Neural cell (in vitro differentiated cells): ENCODE measurements at regions not wholly inside any gene's neighbourhood (a gene's known extent, or its start where the extent isn't known, plus 50 kb on each side); places are given as distances from the start of the nearest gene placed in this dataset.

Source experiments
- CTCF ChIP-seq: fragments of 450-650 bp; IDR thresholded peaks from 2 replicates; pipeline ENCODE4 v1.5.1; 2014; ENCODE audit warnings: antibody characterized with exemption, mild to moderate bottlenecking, moderate library complexity; ENCODE audit not compliant: poor library complexity, severe bottlenecking
- EP300 ChIP-seq: fragments of 450-650 bp; conservative IDR thresholded peaks from 2 replicates; pipeline ENCODE4 v1.6.1; 2014; ENCODE audit warnings: antibody characterized with exemption, mild to moderate bottlenecking, moderate library complexity; ENCODE audit not compliant: poor library complexity, severe bottlenecking
- MXI1 ChIP-seq: fragments of 450-650 bp; conservative IDR thresholded peaks from 2 replicates; pipeline ENCODE4 v1.6.1; 2014; ENCODE audit warnings: antibody characterized with exemption, mild to moderate bottlenecking; ENCODE audit not compliant: poor library complexity, severe bottlenecking
- REST ChIP-seq: IDR thresholded peaks from 2 replicates; pipeline ENCODE4 v1.6.1; 2012; ENCODE audit warnings: borderline replicate concordance
- TAF1 ChIP-seq: IDR thresholded peaks from 2 replicates; pipeline ENCODE4 v1.6.1; 2012; ENCODE audit warnings: low read depth

GRCh38 chr14:23877111-23877510 lies 76.5 kb upstream of the DHRS4 start:
- TF ChIP-seq CTCF (no peak), EP300 (no peak), TAF1 (no peak), MXI1 (no peak), REST (no peak)
